Tongue (tissue), 1 donor: ENCODE measurements at regions not wholly inside any gene's neighbourhood (a gene's known extent, or its start where the extent isn't known, plus 50 kb on each side); places are given as distances from the start of the nearest gene placed in this dataset. TPM values are rescaled to one million over a fixed set of nuclear protein-coding genes. Genes with fewer than 3 reads are reported as not detected.

Experiments used
- small RNA-seq: library from RNA; depleted of rRNA; stranded (forward); fragments of <200 nt; gene quantifications from one replicate; pipeline ENCODE3, GENCODE V24; 2014; ENCODE audit warnings: low replicate concordance

Small RNAs in the stretch of these regions (small RNA-seq; reads per million reads assigned to genes)
- not detected for gene AC010967.3
- gene AC069157.1 = not detected
- not detected for gene AC097463.2
- gene CRYGGP = not detected
- gene MIR4431 = not detected
- not detected for gene RF00019
- gene RF00424 = not detected
- gene RNU6-997P = not detected
